ENCODE measurements at regions not wholly inside any gene's neighbourhood (a gene's known extent, or its start where the extent isn't known, plus 50 kb on each side); places are given as distances from the start of the nearest gene placed in this dataset.

DNA sequence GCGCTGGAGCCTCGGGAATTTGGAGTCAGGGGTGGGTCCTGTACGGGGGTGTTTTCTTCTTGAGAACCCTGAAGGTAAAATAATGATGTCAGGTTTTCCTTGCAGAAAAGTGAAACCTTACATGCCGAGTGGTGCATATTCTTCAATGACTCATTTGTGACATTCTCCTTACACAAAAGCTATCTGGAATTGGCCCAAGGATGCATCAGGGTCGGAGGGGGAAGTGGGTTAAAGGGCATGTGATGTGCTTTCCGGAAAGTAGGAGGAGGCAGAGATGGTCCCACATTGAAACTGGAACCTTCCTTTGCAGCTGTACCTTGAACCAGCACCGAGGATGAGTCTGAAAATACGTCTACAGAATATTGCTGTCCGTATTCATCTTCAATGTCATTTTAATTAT is 411.2 kb upstream of the IRX4 start:
- H4K20me1 ChIP-seq (replicated peaks; ENCODE audit: control insufficient read depth, extremely low read depth, insufficient read depth, low read length), result no peaks in the 10 kb centered on the region
- DNase-seq (ENCODE audit: low read depth, low spot score), result no peak
- H3K4me2 ChIP-seq (ENCODE audit: insufficient read depth, low read length), result no peak overlapping the region
- no peak for FAIRE-seq
- H3K4me3 ChIP-seq (replicated peaks in 1 of 3; ENCODE audit: insufficient read depth in 1 of 3, low read depth in 1 of 3, low read length in 3 of 3), result no peak overlapping the region
- no peaks in the 10 kb centered on the region for H3K36me3 ChIP-seq (ENCODE audit: control insufficient read depth in 2 of 2, extremely low read depth in 1 of 2, insufficient read depth in 2 of 2, low read length in 2 of 2)
- no peak overlapping the region for H3K9ac ChIP-seq (replicated peaks; ENCODE audit: extremely low read depth, insufficient read depth, low read length)
- no TSS peak for BruUV-seq (replicated peaks)
- H3K9me3 ChIP-seq (replicated peaks; ENCODE audit: control insufficient read depth, insufficient read depth, low read length), result peaks cover 7% of the 10 kb centered on the region
- ChIA-PET POLR2A (no interaction called here), CTCF (no interaction called here)
- no peaks in the 10 kb centered on the region for H3K9me1 ChIP-seq (replicated peaks; ENCODE audit: control insufficient read depth, extremely low read depth, insufficient read depth, low read length)
- H3K4me1 ChIP-seq (ENCODE audit: control insufficient read depth, extremely low read depth, insufficient read depth, low read length), result no peaks in the 10 kb centered on the region
- dilution Hi-C loops (cut with MboI; ENCODE audit: extremely low pct_ligation_motif_present, low sequenced_read_pairs) (no loop called here), intact Hi-C loops (cut with micrococcal nuclease) (no loop called here)
- TF ChIP-seq EZH2 (IDR thresholded peaks at IDR 0.05; ENCODE audit: borderline replicate concordance, low read depth, low read length, severe bottlenecking) (no peak), POLR2A (IDR thresholded peaks at IDR 0.05; ENCODE audit: low read depth, low read length) (no peak), POLR2AphosphoS5 (IDR thresholded peaks at IDR 0.05; ENCODE audit: insufficient read depth, low read depth, low read length) (no peak), JUN (IDR thresholded peaks at IDR 0.05; ENCODE audit: borderline replicate concordance, insufficient read depth, insufficient read length, low read depth) (no peak), MYC (IDR thresholded peaks at IDR 0.05; ENCODE audit: low read depth, low read length) (no peak)
- H2AFZ ChIP-seq (ENCODE audit: low read depth, low read length), result no peak overlapping the region
- H3K27me3 ChIP-seq (ENCODE audit: control insufficient read depth in 2 of 2, insufficient read depth in 2 of 2, low read length in 2 of 2), result no peaks in the 10 kb centered on the region
- H3K79me2 ChIP-seq (ENCODE audit: control insufficient read depth, insufficient read depth, low read length), result no peaks in the 10 kb centered on the region
- H3K27ac ChIP-seq (ENCODE audit: insufficient read depth, low read depth, low read length), result no peak overlapping the region

- Histone ChIP-seq H3K9ac (replicated peaks; ENCODE audit: extremely low read depth, insufficient read depth, low read length) (no peak overlapping the region), H3K4me1 (ENCODE audit: control insufficient read depth, extremely low read depth, insufficient read depth, low read length) (no peaks in the 10 kb centered on the region), H2AFZ (ENCODE audit: low read depth, low read length) (no peak overlapping the region), H4K20me1 (replicated peaks; ENCODE audit: control insufficient read depth, extremely low read depth, insufficient read depth, low read length) (no peaks in the 10 kb centered on the region), H3K79me2 (ENCODE audit: control insufficient read depth, insufficient read depth, low read length) (no peaks in the 10 kb centered on the region), H3K4me3 (replicated peaks in 1 of 3; ENCODE audit: insufficient read depth in 1 of 3, low read depth in 1 of 3, low read length in 3 of 3) (no peak overlapping the region), H3K27ac (ENCODE audit: insufficient read depth, low read depth, low read length) (no peak overlapping the region), H3K36me3 (ENCODE audit: control insufficient read depth in 2 of 2, extremely low read depth in 1 of 2, insufficient read depth in 2 of 2, low read length in 2 of 2) (no peaks in the 10 kb centered on the region), H3K4me2 (ENCODE audit: insufficient read depth, low read length) (no peak overlapping the region), H3K9me3 (replicated peaks; ENCODE audit: control insufficient read depth, insufficient read depth, low read length) (peaks cover 1% of the 10 kb centered on the region), H3K9me1 (replicated peaks; ENCODE audit: control insufficient read depth, extremely low read depth, insufficient read depth, low read length) (no peaks in the 10 kb centered on the region), H3K27me3 (ENCODE audit: control insufficient read depth in 2 of 2, insufficient read depth in 2 of 2, low read length in 2 of 2) (no peaks in the 10 kb centered on the region)
- dilution Hi-C loops (cut with MboI; ENCODE audit: extremely low pct_ligation_motif_present, low sequenced_read_pairs) (no loop called here), intact Hi-C loops (cut with micrococcal nuclease) (no loop called here)
- ChIA-PET CTCF (no interaction called here), POLR2A (no interaction called here)
- no peak for DNase-seq (ENCODE audit: low read depth, low spot score)
- FAIRE-seq, result no peak
- no peak for TF ChIP-seq CTCF (IDR thresholded peaks at IDR 0.05; ENCODE audit: extremely low read depth in 1 of 2, insufficient read depth in 1 of 2, low read depth in 1 of 2, low read length in 2 of 2)
- no peak for TF ChIP-seq FOS (IDR thresholded peaks at IDR 0.05; ENCODE audit: borderline replicate concordance, insufficient read depth, low read length)
- TF ChIP-seq EZH2 (IDR thresholded peaks at IDR 0.05; ENCODE audit: borderline replicate concordance, low read depth, low read length, severe bottlenecking), result no peak
- TF ChIP-seq MYC (IDR thresholded peaks at IDR 0.05; ENCODE audit: low read depth, low read length), result no peak
- no peak for TF ChIP-seq JUN (IDR thresholded peaks at IDR 0.05; ENCODE audit: borderline replicate concordance, insufficient read depth, insufficient read length, low read depth)
- TF ChIP-seq, protein P1, sequence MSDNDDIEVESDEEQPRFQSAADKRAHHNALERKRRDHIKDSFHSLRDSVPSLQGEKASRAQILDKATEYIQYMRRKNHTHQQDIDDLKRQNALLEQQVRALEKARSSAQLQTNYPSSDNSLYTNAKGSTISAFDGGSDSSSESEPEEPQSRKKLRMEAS (IDR thresholded peaks at IDR 0.05; ENCODE audit: insufficient read depth, insufficient read length), result no peak
- TF ChIP-seq GATA2 (IDR thresholded peaks at IDR 0.05; ENCODE audit: insufficient read depth, insufficient read length, low read depth, low read length), result no peak
- no peak for TF ChIP-seq POLR2A (IDR thresholded peaks at IDR 0.05; ENCODE audit: low read depth, low read length)
- no peak for TF ChIP-seq POLR2AphosphoS5 (IDR thresholded peaks at IDR 0.05; ENCODE audit: insufficient read depth, low read depth, low read length)
- BruUV-seq (replicated peaks), result no TSS peak
Observed at GRCh38 chr5:2291146-2291840, 408.6 kb upstream of the IRX4 start.

All from endothelial cell of umbilical vein (primary cell).